CD1c-positive myeloid dendritic cell (primary cell): ENCODE measurements at regions not wholly inside any gene's neighbourhood (a gene's known extent, or its start where the extent isn't known, plus 50 kb on each side); places are given as distances from the start of the nearest gene placed in this dataset.
"Not testable (repeated sequence)": the region's sequence is repeated elsewhere in the genome, so short reads cannot be mapped to it uniquely, and the experiment has no call there.

Source experiments
- DNase-seq: peaks from one replicate; pipeline ENCODE4 v3.0.0-alpha.2; 2016; ENCODE audit errors: extremely low spot score

- no peak for DNase-seq
These were observed 397.6 kb downstream of the BUD13 start for GRCh38 chr11:116375221-116375620.

GRCh38 chr11:116374085-116374484 is 398.7 kb downstream of the BUD13 start:
- no peak for DNase-seq

DNA sequence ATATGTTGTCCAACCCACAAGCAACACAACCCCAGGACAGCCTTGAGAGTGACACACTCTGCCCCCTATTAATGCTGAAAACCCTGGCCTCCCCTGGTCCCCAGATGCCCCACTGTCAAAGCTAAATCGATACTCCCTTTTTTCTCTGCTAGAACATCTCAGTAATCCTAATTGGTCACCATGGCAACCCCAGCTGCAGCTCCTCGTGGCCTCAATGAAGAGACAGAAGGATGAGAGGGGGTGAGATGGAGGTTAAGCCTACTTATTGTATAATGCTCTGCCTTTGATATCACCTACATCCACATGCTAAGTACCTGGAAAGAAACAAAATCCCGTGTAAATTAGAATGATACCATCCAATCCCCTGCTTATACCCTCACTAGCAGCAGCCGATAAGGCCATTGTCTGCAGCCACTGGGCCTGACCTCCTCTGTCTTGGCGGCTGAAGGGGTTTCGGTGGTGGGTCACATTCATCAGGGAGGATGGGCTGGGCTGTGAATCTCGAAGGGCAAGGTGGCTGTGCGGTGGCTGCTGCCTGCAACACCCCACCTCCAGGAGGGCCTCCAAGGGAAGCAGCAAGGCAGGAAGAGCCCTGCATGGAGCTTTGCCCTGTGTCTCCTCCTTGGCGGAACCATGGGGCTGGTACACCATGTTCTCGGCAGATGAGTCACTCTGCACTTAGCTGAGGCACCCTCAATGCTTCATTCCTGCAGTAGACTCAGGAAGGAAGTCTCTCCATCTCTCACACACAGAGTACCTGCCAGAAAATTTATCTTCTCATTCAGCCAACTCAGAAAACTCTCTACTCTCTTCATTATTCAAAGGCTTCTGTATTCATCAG is 399.5 kb downstream of the BUD13 start:
- no peak for DNase-seq

DNA sequence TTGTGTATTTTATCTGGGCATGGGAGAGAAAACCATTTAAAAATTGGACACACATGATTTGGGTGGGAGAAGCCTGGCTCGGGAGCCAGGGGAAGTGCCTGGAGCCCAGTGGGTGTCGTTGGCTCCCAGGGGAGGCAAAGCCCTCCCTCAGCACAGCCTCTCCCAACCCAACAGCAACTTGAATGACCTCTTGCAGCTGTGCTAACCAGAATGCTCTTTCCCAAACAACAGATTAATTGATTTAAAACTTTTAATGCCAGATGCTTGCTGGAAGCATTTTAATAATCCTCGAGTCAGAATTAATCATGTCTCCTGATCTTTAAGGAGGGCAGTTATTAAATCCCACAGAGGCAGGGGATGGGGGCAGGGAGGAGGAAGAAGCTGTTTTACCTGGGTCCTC is 401.6 kb downstream of the BUD13 start:
- no peak for DNase-seq

GRCh38 chr11:116368784-116369183 is 404.0 kb downstream of the BUD13 start:
- DNase-seq: no peak

DNA sequence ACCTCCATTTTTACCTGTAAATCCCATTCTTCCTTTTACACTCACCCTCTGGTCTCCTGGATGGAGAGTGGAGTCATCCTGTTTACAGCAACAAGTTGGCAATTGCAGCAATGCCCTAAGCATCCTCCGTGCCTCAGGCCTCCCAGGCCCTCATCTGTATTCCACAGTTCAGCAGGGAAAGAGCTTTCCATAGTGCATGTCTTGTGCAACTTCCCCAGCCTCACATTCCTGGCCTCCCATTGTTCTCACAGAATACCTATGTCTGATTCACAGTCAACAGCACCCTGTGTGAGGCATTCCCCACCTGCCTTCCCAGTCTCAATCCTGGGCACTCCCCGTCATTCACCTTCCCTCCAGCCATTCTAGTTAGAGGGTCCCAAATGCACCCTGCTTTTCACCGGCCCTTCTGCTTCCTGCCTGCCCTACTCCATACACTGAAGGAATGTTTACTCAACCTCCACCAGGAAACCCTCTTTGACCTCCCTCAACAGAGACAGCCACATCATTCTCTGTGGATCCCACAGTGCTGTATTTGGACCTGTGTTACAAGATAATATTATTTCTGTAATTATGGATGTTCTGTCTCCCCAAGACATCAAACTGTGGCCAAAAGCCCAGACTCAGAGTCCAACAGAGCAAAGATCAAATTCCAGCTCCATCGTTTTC is 405.7 kb downstream of the BUD13 start:
- DNase-seq: no peak

DNA sequence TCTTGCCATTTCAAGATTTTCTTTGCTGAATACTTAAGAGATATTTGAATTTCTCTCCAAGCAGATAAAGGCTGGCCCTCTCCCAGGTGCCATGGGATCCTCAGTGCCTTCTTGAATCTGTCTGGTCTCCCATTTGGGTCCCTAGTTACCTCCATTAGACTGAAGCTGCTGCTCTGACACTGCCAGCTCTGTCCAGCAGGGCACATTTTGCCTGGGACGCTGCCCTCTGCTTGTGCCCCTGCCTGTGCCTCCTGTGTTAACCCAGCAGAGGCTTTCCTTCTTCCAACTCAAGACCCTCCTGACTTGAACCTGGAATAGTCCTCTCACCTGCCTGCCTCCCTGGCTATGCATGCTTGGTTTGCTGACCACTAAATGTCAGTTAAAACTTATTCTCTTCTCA is 406.3 kb downstream of the BUD13 start:
- DNase-seq: no peak

DNA sequence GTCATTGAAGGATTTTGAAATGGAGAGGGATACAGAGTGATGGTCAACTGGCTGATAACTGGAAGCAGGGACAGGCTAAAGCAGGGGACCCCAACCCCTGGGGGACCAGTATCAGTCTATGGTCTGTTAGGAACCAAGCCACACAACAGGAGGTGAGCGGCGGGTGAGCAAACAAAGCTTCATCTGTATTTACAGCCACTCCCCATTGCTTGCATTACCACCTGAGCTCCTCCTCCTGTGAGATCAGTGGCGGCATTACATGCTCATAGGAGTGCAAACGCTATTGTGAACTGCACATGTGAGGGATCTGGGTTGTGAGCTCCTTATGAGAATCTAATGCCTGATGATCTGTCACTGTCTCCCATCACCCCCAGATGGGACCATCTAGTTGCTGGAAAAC is 407.9 kb downstream of the BUD13 start:
- not testable (repeated sequence) for DNase-seq

- no peak for DNase-seq
These were observed 408.4 kb downstream of the BUD13 start for GRCh38 chr11:116364348-116364747.

- no peak for DNase-seq
These were observed 412.4 kb downstream of the BUD13 start for GRCh38 chr11:116360221-116360941.

- DNase-seq: peak; percentile 1
These were observed 414.8 kb downstream of the BUD13 start for GRCh38 chr11:116357784-116358544.

DNA sequence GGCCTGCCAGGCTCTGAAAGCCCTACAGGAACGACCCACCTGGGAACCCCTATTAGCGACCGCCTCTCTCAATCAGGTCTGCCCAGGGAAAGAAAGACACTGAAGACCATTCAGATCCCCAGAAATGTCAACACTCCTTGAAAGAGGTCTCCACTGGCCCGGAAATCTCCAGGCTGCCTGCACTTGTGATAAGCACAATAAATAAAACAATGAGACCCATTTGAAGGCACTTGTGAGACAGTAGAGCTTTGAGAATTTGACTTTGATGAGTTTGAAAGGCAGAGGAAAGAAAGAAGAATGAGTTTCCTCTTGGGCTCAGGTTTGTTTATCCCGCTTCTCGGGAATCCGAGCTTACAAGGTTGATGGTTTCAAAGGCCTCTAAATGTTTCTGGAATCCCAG is 416.3 kb downstream of the BUD13 start:
- no peak for DNase-seq

GRCh38 chr11:116355104-116355503 is 417.7 kb downstream of the BUD13 start:
- DNase-seq: no peak

GRCh38 chr11:116353589-116353988 is 419.2 kb downstream of the BUD13 start:
- no peak for DNase-seq

GRCh38 chr11:116352881-116353280 is 419.9 kb downstream of the BUD13 start:
- no peak for DNase-seq

DNA sequence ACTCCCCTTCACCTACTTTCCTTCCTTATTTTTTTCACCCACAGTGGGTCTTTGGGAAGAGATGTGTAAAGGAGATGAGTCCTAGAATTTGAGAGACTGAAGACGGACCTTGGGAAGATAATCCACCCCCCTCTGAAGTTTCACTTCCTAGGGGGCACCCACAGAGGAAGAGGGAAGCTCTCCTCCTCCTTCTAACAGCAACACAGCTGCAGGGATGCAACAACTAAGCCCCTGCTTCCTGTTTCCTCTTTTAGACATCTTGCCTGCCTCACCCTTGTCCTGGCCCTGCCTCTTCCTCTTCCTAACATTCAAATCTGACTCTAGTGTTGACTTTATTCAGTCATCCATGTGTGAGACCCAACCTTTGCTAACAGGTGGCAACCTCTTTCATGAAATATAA is 424.6 kb downstream of the BUD13 start:
- DNase-seq: peak; percentile 58

DNA sequence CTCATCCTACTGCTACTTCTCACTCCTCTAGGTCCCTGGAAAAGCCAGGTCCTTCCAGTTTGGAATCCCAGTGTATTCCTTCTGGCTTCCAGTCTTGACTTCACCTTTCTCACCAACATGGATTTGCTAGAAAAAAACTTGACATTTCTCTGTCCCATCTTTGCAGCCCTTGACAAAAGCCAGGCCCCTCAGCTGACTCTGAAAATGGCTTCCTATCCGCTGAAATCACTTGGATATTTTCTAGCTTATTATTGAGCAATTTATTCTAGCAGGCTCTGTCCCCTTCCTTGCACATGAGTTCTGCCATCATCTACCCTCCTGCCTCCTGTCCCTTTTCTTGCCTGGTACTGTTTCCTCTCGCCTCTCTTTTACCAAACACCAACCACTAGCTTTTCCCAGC is 427.2 kb downstream of the BUD13 start:
- no peak for DNase-seq

DNA sequence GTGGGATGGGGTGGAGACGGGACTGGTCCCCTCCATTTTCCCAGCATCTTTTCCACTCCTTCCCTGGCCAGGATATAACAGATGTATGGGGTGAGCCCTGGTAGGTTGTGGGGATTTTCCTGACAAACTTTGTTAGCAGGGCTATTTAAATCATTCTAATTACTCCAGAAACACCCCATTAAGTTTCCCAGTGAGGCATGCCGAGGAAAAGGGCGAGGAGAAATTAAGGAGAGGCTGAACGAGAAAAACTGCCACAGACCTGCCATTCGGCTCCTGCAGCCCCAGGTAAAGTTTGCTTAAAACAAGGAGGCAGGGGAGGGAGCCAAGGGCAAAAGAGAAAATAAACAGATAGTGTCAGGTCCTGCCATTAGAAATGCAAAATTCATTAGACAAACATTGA is 428.2 kb downstream of the BUD13 start:
- DNase-seq: no peak

DNA sequence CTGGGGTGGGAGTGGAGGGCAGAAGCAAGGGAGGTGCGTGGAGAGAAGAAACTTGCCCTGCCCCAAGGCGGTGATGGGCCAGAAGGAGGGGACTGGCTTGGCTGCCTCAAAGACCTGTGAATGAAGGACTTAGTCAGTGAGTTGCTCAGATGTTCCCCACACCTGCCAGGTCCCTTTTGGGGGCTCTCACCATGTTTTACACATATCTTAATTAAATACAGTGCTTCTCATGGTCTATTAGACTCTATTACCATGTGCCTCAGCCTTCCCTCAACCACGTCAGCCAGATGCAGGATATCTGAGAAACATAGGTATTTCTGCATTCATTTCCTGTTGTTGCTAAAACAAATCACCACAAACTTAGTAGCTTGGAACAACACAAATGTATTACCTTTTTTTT is 429.5 kb downstream of the BUD13 start:
- no peak for DNase-seq

DNA sequence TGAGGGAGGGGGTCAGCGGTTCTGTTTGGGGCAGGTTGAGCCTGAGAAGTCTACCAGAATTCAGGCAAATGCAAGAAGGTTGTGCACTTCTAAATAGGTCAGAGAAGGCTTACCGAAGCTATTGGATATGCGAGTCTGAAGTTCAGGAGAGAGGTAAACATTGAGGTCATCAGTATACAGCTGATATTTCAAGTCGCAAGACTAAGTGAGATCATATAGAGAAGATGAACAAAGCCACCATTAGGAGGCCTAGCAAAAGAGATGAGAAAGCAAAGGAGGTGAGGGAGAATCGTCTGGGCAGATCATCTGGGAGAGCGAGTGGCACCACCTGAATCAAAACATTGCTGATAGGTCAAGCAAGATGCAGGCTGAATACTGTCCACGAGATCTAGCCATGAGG is 430.6 kb downstream of the BUD13 start:
- no peak for DNase-seq

GRCh38 chr11:116339306-116340098 is 433.3 kb downstream of the BUD13 start:
- no peak for DNase-seq
